ENCODE measurements at regions not wholly inside any gene's neighbourhood (a gene's known extent, or its start where the extent isn't known, plus 50 kb on each side); places are given as distances from the start of the nearest gene placed in this dataset.
A peak's percentile ranks its signal among the peaks of the same experiment; 100 is the strongest.

- H3K27me3 ChIP-seq (ENCODE audit: control insufficient read depth, insufficient read depth, low read length): no peaks in the 10 kb centered on the region
- ATAC-seq: no peak
- ChIA-PET CTCF (no interaction called here), POLR2A (no interaction called here)
- H3K4me3 ChIP-seq (ENCODE audit: low read depth in 2 of 2, low read length in 2 of 2): no peak overlapping the region
- intact Hi-C loops (cut with micrococcal nuclease; ENCODE audit: unreplicated experiment): no loop called here
- in situ Hi-C loops (cut with HindIII; ENCODE audit: low pct_unique_long_range_greater_than_20kb, low sequenced_read_pairs): no loop called here
- no TSS peak for BruUV-seq (replicated peaks)
- no peaks in the 10 kb centered on the region for H3K36me3 ChIP-seq (ENCODE audit: control insufficient read depth, insufficient read depth, low read length)
- peaks cover 6% of the 10 kb centered on the region; the same call in 1 of the 2 replicates for H3K4me1 ChIP-seq (ENCODE audit: control insufficient read depth, insufficient read depth, low read length)
- H3K27ac ChIP-seq (ENCODE audit: low read length): peak overlapping the region; percentile 7; the same call in 1 of the 2 replicates
- no peak for DNase-seq (ENCODE audit: low read depth, low spot score)
- no peak for TF ChIP-seq SIN3A (IDR thresholded peaks at IDR 0.05; ENCODE audit: borderline replicate concordance, insufficient read depth, low read depth, low read length)
- TF ChIP-seq CTCF (IDR thresholded peaks at IDR 0.05): no peak
- no peak for TF ChIP-seq TCF7L2 (IDR thresholded peaks at IDR 0.05; ENCODE audit: low read depth, low read length)
- TF ChIP-seq POLR2AphosphoS5 (IDR thresholded peaks at IDR 0.05; ENCODE audit: low read depth, low read length): no peak
- no peak for TF ChIP-seq REST (IDR thresholded peaks at IDR 0.05; ENCODE audit: insufficient read depth in 1 of 2, low read depth in 2 of 2, low read length in 1 of 2)
- no peaks in the 10 kb centered on the region for H3K9me3 ChIP-seq (ENCODE audit: control insufficient read depth, insufficient read depth, low read depth, low read length)
Measured at GRCh38 chr7:84362828-84363227, 168.2 kb upstream of the SEMA3A start.

- BruUV-seq (replicated peaks): no TSS peak
- peaks cover 6% of the 10 kb centered on the region; the same call in 1 of the 2 replicates for H3K4me1 ChIP-seq (ENCODE audit: control insufficient read depth, insufficient read depth, low read length)
- no peaks in the 10 kb centered on the region for H3K27me3 ChIP-seq (ENCODE audit: control insufficient read depth, insufficient read depth, low read length)
- H3K9me3 ChIP-seq (ENCODE audit: control insufficient read depth, insufficient read depth, low read depth, low read length): no peaks in the 10 kb centered on the region
- no peak for TF ChIP-seq REST (IDR thresholded peaks at IDR 0.05; ENCODE audit: insufficient read depth in 1 of 2, low read depth in 2 of 2, low read length in 1 of 2)
- TF ChIP-seq SIN3A (IDR thresholded peaks at IDR 0.05; ENCODE audit: borderline replicate concordance, insufficient read depth, low read depth, low read length): no peak
- no peak for TF ChIP-seq CTCF (IDR thresholded peaks at IDR 0.05)
- no peak for ATAC-seq
- in situ Hi-C loops (cut with HindIII; ENCODE audit: low pct_unique_long_range_greater_than_20kb, low sequenced_read_pairs): no loop called here
- no peak for DNase-seq (ENCODE audit: low read depth, low spot score)
- H3K27ac ChIP-seq (ENCODE audit: low read length): no peak overlapping the region
- H3K4me3 ChIP-seq (ENCODE audit: low read depth in 2 of 2, low read length in 2 of 2): no peak overlapping the region
- intact Hi-C loops (cut with micrococcal nuclease; ENCODE audit: unreplicated experiment): no loop called here
- ChIA-PET POLR2A (no interaction called here), CTCF (no interaction called here)
- no peaks in the 10 kb centered on the region for H3K36me3 ChIP-seq (ENCODE audit: control insufficient read depth, insufficient read depth, low read length)
Measured at GRCh38 chr7:84362360-84362759, 167.8 kb upstream of the SEMA3A start.
